ENCODE measurements at regions not wholly inside any gene's neighbourhood (a gene's known extent, or its start where the extent isn't known, plus 50 kb on each side); places are given as distances from the start of the nearest gene placed in this dataset.

GRCh38 chr4:15150631-15151030, 148.3 kb downstream of the CPEB2 start:
- Histone ChIP-seq H3K36me3 (replicated peaks; ENCODE audit: insufficient read depth, low read depth) (no peaks in the 10 kb centered on the region), H4K20me1 (ENCODE audit: insufficient read depth, poor library complexity, severe bottlenecking) (no peaks in the 10 kb centered on the region), H3K27ac (no peak overlapping the region), H3K4me3 (no peak overlapping the region), H3K9me3 (ENCODE audit: low read depth) (no peaks in the 10 kb centered on the region), H3K9me2 (replicated peaks; ENCODE audit: insufficient read depth) (no peaks in the 10 kb centered on the region), H2AFZ (no peak overlapping the region), H3K4me2 (no peak overlapping the region), H3K4me1 (ENCODE audit: insufficient read depth) (peaks cover 11% of the 10 kb centered on the region), H3K79me2 (no peaks in the 10 kb centered on the region), H3K27me3 (no peaks in the 10 kb centered on the region)
- DNase-seq (ENCODE audit: low spot score): no peak
- TF ChIP-seq EZH2phosphoT487 (IDR thresholded peaks at IDR 0.05; ENCODE audit: low read depth, severe bottlenecking, unreplicated experiment) (no peak), CTCF (IDR thresholded peaks at IDR 0.05; ENCODE audit: poor library complexity) (no peak), EZH2 (IDR thresholded peaks at IDR 0.05; ENCODE audit: borderline replicate concordance) (no peak)
- 98% methylated on average over 2 of the region's 2 CpGs for WGBS (ENCODE audit: low lambda C conversion rate, missing lambda C conversion rate)

GRCh38 chr4:15151033-15151432, 148.8 kb downstream of the CPEB2 start:
- Histone ChIP-seq H3K27me3 (no peaks in the 10 kb centered on the region), H2AFZ (no peak overlapping the region), H3K4me3 (no peak overlapping the region), H4K20me1 (ENCODE audit: insufficient read depth, poor library complexity, severe bottlenecking) (no peaks in the 10 kb centered on the region), H3K4me2 (no peak overlapping the region), H3K79me2 (no peaks in the 10 kb centered on the region), H3K27ac (no peak overlapping the region), H3K9me3 (ENCODE audit: low read depth) (no peaks in the 10 kb centered on the region), H3K4me1 (ENCODE audit: insufficient read depth) (peaks cover 11% of the 10 kb centered on the region), H3K9me2 (replicated peaks; ENCODE audit: insufficient read depth) (no peaks in the 10 kb centered on the region), H3K36me3 (replicated peaks; ENCODE audit: insufficient read depth, low read depth) (no peaks in the 10 kb centered on the region)
- no peak for TF ChIP-seq CTCF (IDR thresholded peaks at IDR 0.05; ENCODE audit: poor library complexity)
- no peak for TF ChIP-seq EZH2phosphoT487 (IDR thresholded peaks at IDR 0.05; ENCODE audit: low read depth, severe bottlenecking, unreplicated experiment)
- TF ChIP-seq EZH2 (IDR thresholded peaks at IDR 0.05; ENCODE audit: borderline replicate concordance): no peak
- 94% methylated on average over 1 of the region's 1 CpG for WGBS (ENCODE audit: low lambda C conversion rate, missing lambda C conversion rate)
- DNase-seq (ENCODE audit: low spot score): no peak

GRCh38 chr4:15153662-15154061, 151.4 kb downstream of the CPEB2 start:
- no peak overlapping the region for H3K4me3 ChIP-seq
- no peaks in the 10 kb centered on the region for H3K27me3 ChIP-seq
- peaks cover 11% of the 10 kb centered on the region for H3K4me1 ChIP-seq (ENCODE audit: insufficient read depth)
- no peak for DNase-seq (ENCODE audit: low spot score)
- H4K20me1 ChIP-seq (ENCODE audit: insufficient read depth, poor library complexity, severe bottlenecking): no peaks in the 10 kb centered on the region
- H3K9me3 ChIP-seq (ENCODE audit: low read depth): no peaks in the 10 kb centered on the region
- H3K27ac ChIP-seq: no peak overlapping the region
- WGBS (ENCODE audit: low lambda C conversion rate, missing lambda C conversion rate): 86% methylated on average over 2 of the region's 2 CpGs
- H3K36me3 ChIP-seq (replicated peaks; ENCODE audit: insufficient read depth, low read depth): no peaks in the 10 kb centered on the region
- no peaks in the 10 kb centered on the region for H3K79me2 ChIP-seq
- no peak overlapping the region for H2AFZ ChIP-seq
- TF ChIP-seq CTCF (IDR thresholded peaks at IDR 0.05; ENCODE audit: poor library complexity) (no peak), EZH2 (IDR thresholded peaks at IDR 0.05; ENCODE audit: borderline replicate concordance) (no peak), EZH2phosphoT487 (IDR thresholded peaks at IDR 0.05; ENCODE audit: low read depth, severe bottlenecking, unreplicated experiment) (no peak)
- no peaks in the 10 kb centered on the region for H3K9me2 ChIP-seq (replicated peaks; ENCODE audit: insufficient read depth)
- H3K4me2 ChIP-seq: no peak overlapping the region
